BJ (cell line): ENCODE measurements at regions not wholly inside any gene's neighbourhood (a gene's known extent, or its start where the extent isn't known, plus 50 kb on each side); places are given as distances from the start of the nearest gene placed in this dataset.
A peak's percentile ranks its signal among the peaks of the same experiment; 100 is the strongest.

Experiments
- CTCF ChIA-PET: fragments of 350-600 bp; formaldehyde crosslinking; extraction: SDS; loops from one replicate; lab custom pipeline; 2021; ENCODE audit warnings: antibody characterized with exemption, inconsistent platforms; lab: Yijun Ruan, JAX
- POLR2A ChIA-PET: fragments of 300-600 bp; sonication (Branson Sonifier 250); formaldehyde crosslinking; extraction: SDS; loops from one replicate; lab custom pipeline; 2021; ENCODE audit warnings: antibody characterized with exemption; lab: Charles Lee
- DNase-seq: peaks from one replicate; pipeline ENCODE4 v3.0.0-alpha.2; 2011; ENCODE audit warnings: low read depth
- H3K27me3 ChIP-seq: 2 replicates; pipeline ENCODE4 v1.6.0; 2011; ENCODE audit warnings: low read length; ENCODE audit not compliant: control insufficient read depth, insufficient read depth
- H3K36me3 ChIP-seq: 2 replicates; pipeline ENCODE4 v1.5.1; 2011; ENCODE audit warnings: low read length; ENCODE audit not compliant: control insufficient read depth, insufficient read depth
- H3K4me3 ChIP-seq: 2 replicates; pipeline ENCODE4 v1.5.1; 2011; ENCODE audit warnings: low read depth, mild to moderate bottlenecking, control low read depth, low read length
- TF ChIP-seq, protein P1 (sequence below): IDR thresholded peaks from 2 replicates; pipeline ENCODE4 v1.5.1; 2011; ENCODE audit warnings: low read depth, mild to moderate bottlenecking, control low read depth, inconsistent platforms, low read length, moderate library complexity; ENCODE audit not compliant: insufficient read depth

DNA sequence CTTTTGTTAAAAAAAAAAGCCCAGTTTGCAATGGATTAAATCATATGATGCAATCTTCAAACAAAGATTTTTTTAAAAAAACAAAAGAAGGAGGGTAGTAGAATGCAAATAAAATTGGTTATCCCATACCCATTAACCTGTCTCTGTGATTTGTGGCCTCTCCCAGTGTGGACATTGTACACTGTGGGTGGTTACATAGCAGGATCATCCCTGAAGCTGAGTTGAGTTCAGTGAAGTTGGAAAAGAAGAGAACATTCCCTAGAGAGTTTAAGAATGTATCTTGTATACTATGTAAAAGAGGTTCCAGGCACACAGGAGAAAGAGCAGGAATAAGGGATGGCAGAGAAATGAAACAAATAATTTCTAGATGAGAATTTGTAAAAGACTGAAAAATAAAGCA is 142.4 kb upstream of the SLC16A7 start:
- ChIA-PET CTCF (interaction anchor here (0.7 kb wide), 1 partner anchor 144 kb away, joined by 4 read pairs; no protein-coding TSS in a partner anchor), POLR2A (no interaction called here)
- Histone ChIP-seq H3K4me3 (no peak overlapping the region), H3K36me3 (no peaks in the 10 kb centered on the region), H3K27me3 (no peaks in the 10 kb centered on the region)
- TF ChIP-seq, protein P1, sequence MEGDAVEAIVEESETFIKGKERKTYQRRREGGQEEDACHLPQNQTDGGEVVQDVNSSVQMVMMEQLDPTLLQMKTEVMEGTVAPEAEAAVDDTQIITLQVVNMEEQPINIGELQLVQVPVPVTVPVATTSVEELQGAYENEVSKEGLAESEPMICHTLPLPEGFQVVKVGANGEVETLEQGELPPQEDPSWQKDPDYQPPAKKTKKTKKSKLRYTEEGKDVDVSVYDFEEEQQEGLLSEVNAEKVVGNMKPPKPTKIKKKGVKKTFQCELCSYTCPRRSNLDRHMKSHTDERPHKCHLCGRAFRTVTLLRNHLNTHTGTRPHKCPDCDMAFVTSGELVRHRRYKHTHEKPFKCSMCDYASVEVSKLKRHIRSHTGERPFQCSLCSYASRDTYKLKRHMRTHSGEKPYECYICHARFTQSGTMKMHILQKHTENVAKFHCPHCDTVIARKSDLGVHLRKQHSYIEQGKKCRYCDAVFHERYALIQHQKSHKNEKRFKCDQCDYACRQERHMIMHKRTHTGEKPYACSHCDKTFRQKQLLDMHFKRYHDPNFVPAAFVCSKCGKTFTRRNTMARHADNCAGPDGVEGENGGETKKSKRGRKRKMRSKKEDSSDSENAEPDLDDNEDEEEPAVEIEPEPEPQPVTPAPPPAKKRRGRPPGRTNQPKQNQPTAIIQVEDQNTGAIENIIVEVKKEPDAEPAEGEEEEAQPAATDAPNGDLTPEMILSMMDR = no peak
- no peak for DNase-seq

DNA sequence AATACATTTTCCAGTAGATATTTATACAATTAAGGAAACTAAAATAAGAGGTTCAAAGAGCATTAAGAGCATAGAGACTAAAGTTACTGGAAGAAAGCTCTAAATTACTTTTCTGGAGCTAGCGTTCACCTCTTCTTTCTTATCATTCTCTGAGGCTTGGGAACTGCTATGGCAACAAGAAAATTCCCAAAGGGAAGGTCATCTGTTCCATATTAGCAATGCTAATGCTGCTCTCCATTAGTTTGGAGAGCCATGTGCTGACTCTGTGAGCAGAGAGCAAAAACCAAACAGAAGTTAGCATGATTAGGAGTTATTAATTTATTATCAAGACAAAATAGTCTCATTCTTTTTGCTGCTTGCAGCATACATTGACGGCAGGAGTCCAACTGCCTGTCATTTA is 143.1 kb upstream of the SLC16A7 start:
- ChIA-PET CTCF (no interaction called here), POLR2A (no interaction called here)
- peak; percentile 31 for DNase-seq
- Histone ChIP-seq H3K27me3 (no peaks in the 10 kb centered on the region), H3K4me3 (no peak overlapping the region), H3K36me3 (no peaks in the 10 kb centered on the region)
- TF ChIP-seq, protein P1 = no peak

DNA sequence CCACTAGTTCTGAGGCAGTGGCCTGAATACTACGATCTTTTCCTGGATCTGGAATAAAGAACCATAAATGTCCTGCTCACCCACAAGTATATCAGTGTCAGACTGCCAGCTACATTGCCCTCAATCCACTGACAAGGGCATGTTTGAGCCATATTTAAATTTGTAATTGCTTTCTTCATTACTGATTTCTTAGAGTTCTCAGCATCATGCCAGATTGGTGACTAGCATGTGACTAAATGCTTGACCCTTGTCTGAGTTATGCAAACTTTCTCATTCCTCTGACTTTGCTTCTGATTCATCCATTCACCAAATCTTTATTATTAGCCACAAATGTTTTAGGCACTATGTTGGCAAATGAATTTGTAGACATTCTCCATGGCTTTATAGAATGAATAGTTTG is 143.6 kb upstream of the SLC16A7 start:
- Histone ChIP-seq H3K36me3 (no peaks in the 10 kb centered on the region), H3K4me3 (no peak overlapping the region), H3K27me3 (no peaks in the 10 kb centered on the region)
- ChIA-PET CTCF (no interaction called here), POLR2A (no interaction called here)
- DNase-seq = peak; percentile 71
- TF ChIP-seq, protein P1 = no peak

- Histone ChIP-seq H3K4me3 (no peak overlapping the region), H3K27me3 (no peaks in the 10 kb centered on the region), H3K36me3 (no peaks in the 10 kb centered on the region)
- no peak for DNase-seq
- TF ChIP-seq, protein P1 = no peak
- POLR2A ChIA-PET = no interaction called here
- CTCF ChIA-PET = interaction anchor here (1.0 to 1.7 kb wide), 3 partner anchors 342 to 389 kb away, joined by 3 to 5 read pairs (median 3); no protein-coding TSS in a partner anchor
Measured at GRCh38 chr12:59446116-59446515, 149.7 kb upstream of the SLC16A7 start.

- CTCF ChIA-PET = interaction anchor here (0.7 to 1.7 kb wide), 3 partner anchors 343 to 873 kb away, joined by 3 to 5 read pairs (median 3); no protein-coding TSS in a partner anchor
- TF ChIP-seq, protein P1 = peak; percentile 20
- H3K4me3 ChIP-seq = no peak overlapping the region
- DNase-seq = no peak
- no peaks in the 10 kb centered on the region for H3K36me3 ChIP-seq
- H3K27me3 ChIP-seq = no peaks in the 10 kb centered on the region
- POLR2A ChIA-PET = no interaction called here
Measured at GRCh38 chr12:59444932-59445331, 150.9 kb upstream of the SLC16A7 start.
